Tibial artery (tissue), 4 donors: ENCODE measurements at regions not wholly inside any gene's neighbourhood (a gene's known extent, or its start where the extent isn't known, plus 50 kb on each side); places are given as distances from the start of the nearest gene placed in this dataset.

Experiments used
- DNase-seq, 2 donors: peaks; one replicate each; pipeline ENCODE4 v3.0.0-alpha.2; 2019
- H3K27ac ChIP-seq, 2 donors: fragments of 200-600 bp; sonication (generic) in 1 of 2; 1 replicate in 1 of 2; 2 replicates in 1 of 2; pipeline ENCODE4 v1.5.1; 2018 to 2019; ENCODE audit warnings: mild to moderate bottlenecking in 1 of 2
- H3K27me3 ChIP-seq, 2 donors: fragments of 200-600 bp; sonication (generic) in 1 of 2; one replicate each; pipeline versions ENCODE4 v1.5.1 to v1.6.0; 2016 to 2019
- H3K36me3 ChIP-seq, 3 donors: fragments of 200-600 bp; sonication (generic) in 2 of 3; one replicate each; pipeline ENCODE4 v1.5.1; 2016 to 2019; ENCODE audit warnings: mild to moderate bottlenecking in 2 of 3
- H3K4me1 ChIP-seq, 4 donors: fragments of 200-600 bp; sonication (generic) in 2 of 4; 1 replicate in 3 of 4; 2 replicates in 1 of 4; pipeline ENCODE4 v1.5.1; 2016 to 2019
- H3K4me3 ChIP-seq, 2 donors: fragments of 200-600 bp; sonication (generic) in 1 of 2; 1 replicate in 1 of 2; 2 replicates in 1 of 2; pipeline ENCODE4 v1.5.1; 2018 to 2019; ENCODE audit warnings: mild to moderate bottlenecking in 2 of 2
- H3K9me3 ChIP-seq, 3 donors: fragments of 200-600 bp; sonication (generic) in 1 of 3; one replicate each; pipeline ENCODE4 v1.5.1; 2016 to 2019
- intact Hi-C: fragments of 100-400 bp; cut with DNase I; formaldehyde crosslinking; loops from one replicate; pipeline ENCODE4 v1.15.0; 2023; ENCODE audit warnings: low total_unique reads
- TF ChIP-seq, protein P1 (sequence below), 2 experiments: fragments of 200-600 bp in 1 of 2; fragments of 450-650 bp in 1 of 2; IDR thresholded peaks; one replicate each; pipeline ENCODE4 v1.5.1; 2017 to 2019; ENCODE audit warnings: antibody characterized with exemption in 2 of 2, mild to moderate bottlenecking in 1 of 2, moderate library complexity in 1 of 2

DNA sequence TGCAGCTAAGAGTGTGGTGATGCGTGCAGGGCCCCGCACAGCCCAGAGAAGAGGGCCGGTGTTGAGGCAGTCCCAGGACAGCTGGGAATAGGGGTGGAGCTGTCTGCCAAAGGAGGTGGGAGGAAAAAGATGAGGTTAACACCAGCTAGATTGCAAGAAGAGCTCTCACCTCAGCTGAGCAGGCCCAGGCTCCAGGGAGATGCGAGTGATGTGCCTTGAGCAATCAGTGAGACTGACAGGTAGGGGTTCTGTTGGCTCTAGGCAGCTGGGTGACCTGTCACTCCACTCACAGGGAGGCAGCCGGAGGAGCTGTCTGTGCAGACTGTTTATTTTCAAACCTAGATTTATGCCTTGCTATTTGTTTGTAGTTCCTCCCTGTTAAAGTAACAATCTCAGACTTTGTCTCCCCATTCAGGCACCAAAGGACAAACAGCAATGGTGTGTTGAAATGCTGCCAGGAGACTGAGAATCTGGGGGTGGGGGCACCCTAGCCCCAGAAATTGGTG, 205.1 kb upstream of the CXCL12 start:
- Histone ChIP-seq H3K4me1 (no peaks in the 10 kb centered on the region), H3K27ac (no peak overlapping the region), H3K9me3 (no peaks in the 10 kb centered on the region), H3K36me3 (no peaks in the 10 kb centered on the region), H3K27me3 (no peaks in the 10 kb centered on the region), H3K4me3 (no peak overlapping the region)
- no peak for DNase-seq
- intact Hi-C loops, result loop anchor here (10.0 kb wide), 1 partner anchor 255 kb away; no protein-coding TSS in a partner anchor
- TF ChIP-seq, protein P1, sequence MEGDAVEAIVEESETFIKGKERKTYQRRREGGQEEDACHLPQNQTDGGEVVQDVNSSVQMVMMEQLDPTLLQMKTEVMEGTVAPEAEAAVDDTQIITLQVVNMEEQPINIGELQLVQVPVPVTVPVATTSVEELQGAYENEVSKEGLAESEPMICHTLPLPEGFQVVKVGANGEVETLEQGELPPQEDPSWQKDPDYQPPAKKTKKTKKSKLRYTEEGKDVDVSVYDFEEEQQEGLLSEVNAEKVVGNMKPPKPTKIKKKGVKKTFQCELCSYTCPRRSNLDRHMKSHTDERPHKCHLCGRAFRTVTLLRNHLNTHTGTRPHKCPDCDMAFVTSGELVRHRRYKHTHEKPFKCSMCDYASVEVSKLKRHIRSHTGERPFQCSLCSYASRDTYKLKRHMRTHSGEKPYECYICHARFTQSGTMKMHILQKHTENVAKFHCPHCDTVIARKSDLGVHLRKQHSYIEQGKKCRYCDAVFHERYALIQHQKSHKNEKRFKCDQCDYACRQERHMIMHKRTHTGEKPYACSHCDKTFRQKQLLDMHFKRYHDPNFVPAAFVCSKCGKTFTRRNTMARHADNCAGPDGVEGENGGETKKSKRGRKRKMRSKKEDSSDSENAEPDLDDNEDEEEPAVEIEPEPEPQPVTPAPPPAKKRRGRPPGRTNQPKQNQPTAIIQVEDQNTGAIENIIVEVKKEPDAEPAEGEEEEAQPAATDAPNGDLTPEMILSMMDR (IDR thresholded peaks at IDR 0.05), result no peak

DNA sequence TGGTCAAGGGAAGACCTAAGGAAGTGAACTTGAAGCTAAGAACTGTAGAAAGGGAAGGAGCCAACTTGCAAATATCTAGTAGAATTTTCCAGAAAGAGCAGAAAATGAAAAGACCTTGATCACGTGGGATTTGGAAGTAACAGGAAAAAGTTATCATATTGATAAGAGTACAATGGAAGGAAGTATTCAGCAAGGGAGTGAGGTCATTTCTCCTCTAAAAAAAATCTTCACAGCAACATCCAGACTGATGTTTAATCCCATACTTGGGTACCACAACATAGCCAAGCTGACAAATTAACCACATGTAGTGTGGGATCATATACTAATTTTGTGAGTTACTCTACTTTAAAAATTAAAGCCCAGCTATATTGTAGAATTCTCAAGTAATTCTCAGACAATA, 207.0 kb upstream of the CXCL12 start:
- no peaks in the 10 kb centered on the region for H3K4me1 ChIP-seq
- no peak overlapping the region for H3K27ac ChIP-seq
- H3K4me3 ChIP-seq, result no peak overlapping the region
- TF ChIP-seq, protein P1 (IDR thresholded peaks at IDR 0.05), result no peak
- DNase-seq, result no peak
- intact Hi-C loops, result no loop called here
- H3K36me3 ChIP-seq, result no peaks in the 10 kb centered on the region
- H3K9me3 ChIP-seq, result peaks cover 0 to 6% (median 0%) of the 10 kb centered on the region in 3 donors
- no peaks in the 10 kb centered on the region for H3K27me3 ChIP-seq

DNA sequence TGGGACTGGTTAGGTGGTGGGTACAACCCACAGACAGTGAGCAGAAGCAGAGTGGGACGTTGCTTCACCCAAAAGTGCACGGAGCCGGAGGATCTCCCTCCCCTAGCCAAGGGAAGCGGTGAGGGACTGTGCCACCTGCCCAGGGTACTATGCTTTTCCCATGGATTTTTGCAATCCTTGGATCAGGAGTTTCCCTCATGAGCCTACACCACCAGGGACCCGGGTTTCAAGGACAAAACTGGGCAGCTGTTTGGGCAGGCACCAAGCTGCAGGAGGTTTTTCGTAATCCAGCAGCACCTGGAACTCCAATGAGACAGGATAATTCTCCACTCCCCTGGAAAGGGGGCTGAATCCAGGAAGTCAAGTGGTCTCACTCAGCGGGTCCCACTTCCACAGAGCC, 209.1 kb upstream of the CXCL12 start:
- TF ChIP-seq, protein P1 (IDR thresholded peaks at IDR 0.05), result no peak
- H3K27ac ChIP-seq, result no peak overlapping the region
- no peaks in the 10 kb centered on the region for H3K4me1 ChIP-seq
- H3K27me3 ChIP-seq, result no peaks in the 10 kb centered on the region
- H3K9me3 ChIP-seq, result peaks cover 0 to 6% (median 0%) of the 10 kb centered on the region in 3 donors
- no peak for DNase-seq
- H3K36me3 ChIP-seq, result no peaks in the 10 kb centered on the region
- no peak overlapping the region for H3K4me3 ChIP-seq
- intact Hi-C loops, result no loop called here

DNA sequence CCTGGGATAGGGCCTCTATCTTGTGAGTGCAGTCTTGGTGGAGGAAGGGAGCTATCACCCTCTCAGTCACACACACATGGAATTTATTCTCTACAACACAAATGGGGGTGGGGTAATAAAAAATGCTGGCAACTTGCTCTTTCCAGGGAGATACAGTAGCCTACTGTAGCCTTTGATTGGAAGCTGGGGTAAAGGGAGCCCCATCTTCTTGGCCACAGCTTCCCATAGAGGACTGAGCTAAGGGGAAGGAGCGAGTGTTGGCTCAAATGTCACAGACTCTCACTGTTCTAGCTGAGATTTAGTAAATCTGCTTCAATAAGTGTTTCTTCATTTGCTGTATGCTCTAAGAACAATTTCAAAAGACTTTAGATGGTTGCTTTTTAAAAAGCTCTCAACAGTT, 222.2 kb upstream of the CXCL12 start:
- Histone ChIP-seq H3K4me3 (no peak overlapping the region), H3K4me1 (no peaks in the 10 kb centered on the region), H3K36me3 (no peaks in the 10 kb centered on the region), H3K27ac (no peak overlapping the region), H3K27me3 (no peaks in the 10 kb centered on the region), H3K9me3 (no peaks in the 10 kb centered on the region)
- DNase-seq, result no peak
- intact Hi-C loops, result no loop called here
- TF ChIP-seq, protein P1 (IDR thresholded peaks at IDR 0.05), result no peak

DNA sequence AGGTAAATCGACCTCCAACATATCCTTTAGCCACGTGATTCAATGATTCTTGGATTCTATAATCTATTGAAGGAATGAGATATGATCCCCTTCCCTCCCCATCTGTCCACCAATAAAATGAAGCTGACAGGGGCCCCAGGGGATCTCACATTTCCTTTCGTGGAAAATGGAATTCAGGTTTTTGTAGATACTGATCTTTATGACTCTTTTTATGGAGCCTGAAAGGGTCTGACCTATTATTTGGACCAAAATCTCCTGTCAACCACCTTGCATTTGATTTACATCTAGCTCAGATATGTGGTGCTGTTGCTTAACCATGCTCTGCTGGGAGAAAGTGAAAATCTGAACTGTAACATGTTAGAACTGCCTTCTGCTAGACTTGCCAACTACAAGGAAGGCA, 234.0 kb upstream of the CXCL12 start:
- H3K27ac ChIP-seq, result no peak overlapping the region
- TF ChIP-seq, protein P1 (IDR thresholded peaks at IDR 0.05), result no peak
- intact Hi-C loops, result no loop called here
- no peaks in the 10 kb centered on the region for H3K36me3 ChIP-seq
- H3K9me3 ChIP-seq, result no peaks in the 10 kb centered on the region
- DNase-seq, result no peak
- H3K4me1 ChIP-seq, result no peaks in the 10 kb centered on the region
- no peaks in the 10 kb centered on the region for H3K27me3 ChIP-seq
- H3K4me3 ChIP-seq, result no peak overlapping the region

DNA sequence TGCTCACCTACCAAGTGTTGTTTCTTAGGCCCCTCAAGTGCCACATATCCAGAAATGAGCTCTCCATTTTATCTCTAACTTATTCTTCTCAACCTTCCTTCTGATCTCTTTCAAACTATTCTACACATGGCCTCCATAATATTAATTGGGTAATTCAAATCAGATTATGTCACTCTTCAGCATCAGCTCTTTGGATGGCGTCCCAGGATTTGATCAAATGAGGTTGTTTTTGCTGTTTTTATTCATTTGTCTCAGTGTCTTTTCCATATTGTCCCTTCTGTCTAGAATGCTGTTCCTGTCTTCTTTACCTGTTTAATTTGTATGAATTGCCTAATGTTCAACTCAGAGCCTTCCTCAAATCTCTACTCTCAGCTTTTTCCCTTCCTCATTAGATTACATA, 234.6 kb upstream of the CXCL12 start:
- Histone ChIP-seq H3K36me3 (no peaks in the 10 kb centered on the region), H3K27me3 (no peaks in the 10 kb centered on the region), H3K4me1 (no peaks in the 10 kb centered on the region), H3K9me3 (no peaks in the 10 kb centered on the region), H3K4me3 (no peak overlapping the region), H3K27ac (no peak overlapping the region)
- TF ChIP-seq, protein P1 (IDR thresholded peaks at IDR 0.05), result no peak
- intact Hi-C loops, result no loop called here
- no peak for DNase-seq
